SK-N-MC (cell line): ENCODE measurements at regions not wholly inside any gene's neighbourhood (a gene's known extent, or its start where the extent isn't known, plus 50 kb on each side); places are given as distances from the start of the nearest gene placed in this dataset.
"Not testable (repeated sequence)": the region's sequence is repeated elsewhere in the genome, so short reads cannot be mapped to it uniquely, and the experiment has no call there.

ENCODE experiments used
- DNase-seq: peaks from one replicate; pipeline ENCODE4 v3.0.0-alpha.2; 2011; ENCODE audit warnings: low read depth, low spot score
- H3K27ac ChIP-seq: fragments of 200-600 bp; sonication (generic); 2 replicates; pipeline ENCODE4 v1.5.1; 2016; ENCODE audit warnings: mixed run types
- H3K36me3 ChIP-seq: fragments of 200-600 bp; sonication (generic); 2 replicates; pipeline ENCODE4 v1.6.1; 2017; ENCODE audit warnings: antibody characterized with exemption, low read length, mixed read lengths; ENCODE audit not compliant: insufficient read depth
- H3K4me3 ChIP-seq: fragments of 200-600 bp; sonication (generic); 2 replicates; pipeline ENCODE4 v1.5.1; 2016
- H3K9ac ChIP-seq: fragments of 200-600 bp; sonication (generic); 2 replicates; pipeline ENCODE4 v1.8.0; 2017; ENCODE audit warnings: mixed run types, mixed read lengths; ENCODE audit not compliant: insufficient read length
- H3K9me3 ChIP-seq: fragments of 200-600 bp; sonication (generic); 2 replicates; pipeline ENCODE4 v1.6.1; 2017; ENCODE audit warnings: low read depth, mild to moderate bottlenecking, antibody characterized with exemption, low read length, moderate library complexity, mixed read lengths
- EZH2 ChIP-seq: fragments of 200-600 bp; sonication (generic); IDR thresholded peaks from one replicate; pipeline ENCODE4 v1.6.1; 2017; ENCODE audit warnings: antibody characterized with exemption
- FOXP2 ChIP-seq: optimal IDR thresholded peaks from 2 replicates; pipeline ENCODE3; 2011; ENCODE audit warnings: mild to moderate bottlenecking, moderate library complexity; ENCODE audit not compliant: insufficient read depth; ENCODE audit errors: extremely low read length, control extremely low read depth
- POLR2AphosphoS5 ChIP-seq: IDR thresholded peaks from 2 replicates; pipeline ENCODE4 v1.6.1; 2012; ENCODE audit warnings: mild to moderate bottlenecking, low read depth, low read length, borderline replicate concordance

GRCh38 chr14:43621282-43621681, 885.8 kb downstream of the FSCB start:
- Histone ChIP-seq H3K9ac (no peak overlapping the region), H3K4me3 (no peak overlapping the region), H3K9me3 (0 out of 2 replicates have a peak, but pooled peaks cover 3% of the 10 kb centered on the region), H3K27ac (no peak overlapping the region), H3K36me3 (no peaks in the 10 kb centered on the region)
- no peak for TF ChIP-seq POLR2AphosphoS5
- TF ChIP-seq FOXP2 = no peak
- TF ChIP-seq EZH2 = no peak
- DNase-seq = no peak

GRCh38 chr14:43595096-43595772, 911.8 kb downstream of the FSCB start:
- Histone ChIP-seq H3K9me3 (no peaks in the 10 kb centered on the region), H3K9ac (no peak overlapping the region), H3K27ac (no peak overlapping the region), H3K36me3 (no peaks in the 10 kb centered on the region), H3K4me3 (no peak overlapping the region)
- no peak for DNase-seq
- TF ChIP-seq POLR2AphosphoS5 (no peak), FOXP2 (no peak), EZH2 (no peak)

GRCh38 chr14:43591776-43592175, 915.3 kb downstream of the FSCB start:
- Histone ChIP-seq H3K9ac (no peak overlapping the region), H3K27ac (no peak overlapping the region), H3K9me3 (no peaks in the 10 kb centered on the region), H3K4me3 (no peak overlapping the region), H3K36me3 (no peaks in the 10 kb centered on the region)
- TF ChIP-seq FOXP2 (no peak), POLR2AphosphoS5 (no peak), EZH2 (no peak)
- DNase-seq = no peak

GRCh38 chr14:43587183-43587582, 919.9 kb downstream of the FSCB start:
- Histone ChIP-seq H3K9me3 (no peaks in the 10 kb centered on the region), H3K36me3 (no peaks in the 10 kb centered on the region), H3K4me3 (no peak overlapping the region), H3K9ac (no peak overlapping the region), H3K27ac (no peak overlapping the region)
- no peak for DNase-seq
- TF ChIP-seq FOXP2 (no peak), POLR2AphosphoS5 (no peak), EZH2 (no peak)

GRCh38 chr14:43579671-43580070, 927.4 kb downstream of the FSCB start:
- no peak for DNase-seq
- no peak for TF ChIP-seq EZH2
- no peak for TF ChIP-seq FOXP2
- no peak for TF ChIP-seq POLR2AphosphoS5
- H3K36me3 ChIP-seq = no peaks in the 10 kb centered on the region

GRCh38 chr14:43568022-43568421, 939.1 kb downstream of the FSCB start:
- Histone ChIP-seq H3K36me3 (no peaks in the 10 kb centered on the region), H3K9ac (no peak overlapping the region), H3K4me3 (no peak overlapping the region), H3K27ac (no peak overlapping the region), H3K9me3 (no peaks in the 10 kb centered on the region)
- DNase-seq = no peak
- TF ChIP-seq EZH2 = no peak
- TF ChIP-seq POLR2AphosphoS5 = no peak
- TF ChIP-seq FOXP2 = no peak

More at GRCh38 chr14:43579671-43580070, 927.4 kb downstream of the FSCB start:
- Histone ChIP-seq H3K9ac (no peak overlapping the region), H3K27ac (no peak overlapping the region), H3K4me3 (no peak overlapping the region), H3K9me3 (peaks cover 3% of the 10 kb centered on the region; the same call in 1 of the 2 replicates)

GRCh38 chr14:43548368-43548767, 958.7 kb downstream of the FSCB start:
- no peak overlapping the region for H3K9ac ChIP-seq
- TF ChIP-seq POLR2AphosphoS5 = no peak
- TF ChIP-seq EZH2 = no peak
- no peak for TF ChIP-seq FOXP2
- no peak overlapping the region for H3K27ac ChIP-seq
- H3K9me3 ChIP-seq = no peaks in the 10 kb centered on the region
- H3K36me3 ChIP-seq = no peaks in the 10 kb centered on the region
- H3K4me3 ChIP-seq = no peak overlapping the region
- DNase-seq = no peak

- H3K36me3 ChIP-seq = not testable (repeated sequence)
Observed at GRCh38 chr14:43547596-43547995, 959.5 kb downstream of the FSCB start.

GRCh38 chr14:43541356-43541755, 965.7 kb downstream of the FSCB start:
- Histone ChIP-seq H3K36me3 (no peaks in the 10 kb centered on the region), H3K9me3 (no peaks in the 10 kb centered on the region), H3K9ac (no peak overlapping the region), H3K27ac (no peak overlapping the region), H3K4me3 (no peak overlapping the region)
- no peak for TF ChIP-seq POLR2AphosphoS5
- TF ChIP-seq EZH2 = no peak
- TF ChIP-seq FOXP2 = no peak
- DNase-seq = no peak

More at GRCh38 chr14:43547596-43547995, 959.5 kb downstream of the FSCB start:
- not testable (repeated sequence) for H3K9me3 ChIP-seq, H3K9ac ChIP-seq, H3K4me3 ChIP-seq, H3K27ac ChIP-seq, DNase-seq
